OCI-LY3 (cell line): ENCODE measurements at regions not wholly inside any gene's neighbourhood (a gene's known extent, or its start where the extent isn't known, plus 50 kb on each side); places are given as distances from the start of the nearest gene placed in this dataset.

ENCODE experiments used
- H2AFZ ChIP-seq: fragments of 200-600, 300-600 bp; shearing (Covaris generic); 2 replicates; pipeline ENCODE4 v1.6.0; 2014; ENCODE audit warnings: antibody characterized with exemption, low read depth, low read length
- H3K27ac ChIP-seq: fragments of 200-600, 300-600 bp; sonication (generic); 2 replicates; pipeline ENCODE4 v1.5.1; 2014; ENCODE audit warnings: mild to moderate bottlenecking, low read length, moderate library complexity, mixed read lengths
- H3K27me3 ChIP-seq: fragments of 200-600, 300-600 bp; sonication (generic); 2 replicates; pipeline ENCODE4 v1.6.1; 2014; ENCODE audit warnings: low read depth, low read length, mixed read lengths
- H3K36me3 ChIP-seq: fragments of 200-600, 300-600 bp; sonication (generic); replicated peaks from 2 replicates; pipeline ENCODE3; 2014; ENCODE audit warnings: low read depth, low read length, mixed read lengths
- H3K4me1 ChIP-seq: fragments of 300-600, 200-600 bp; sonication (generic); 2 replicates; pipeline ENCODE4 v1.6.1; 2014; ENCODE audit warnings: low read length, mixed read lengths
- H3K4me2 ChIP-seq: fragments of 200-600, 300-600 bp; sonication (generic); 2 replicates; pipeline ENCODE4 v1.6.1; 2014; ENCODE audit warnings: low read length, mixed read lengths
- H3K4me3 ChIP-seq: fragments of 300-600, 200-600 bp; sonication (generic); 2 replicates; pipeline ENCODE4 v1.5.1; 2014; ENCODE audit warnings: antibody characterized with exemption, mild to moderate bottlenecking, low read length, moderate library complexity
- H3K79me2 ChIP-seq: fragments of 300-600, 200-600 bp; shearing (Covaris generic); 2 replicates; pipeline ENCODE4 v1.6.1; 2014; ENCODE audit warnings: mild to moderate bottlenecking, low read length, mixed read lengths
- H3K9ac ChIP-seq: fragments of 300-600, 200-600 bp; shearing (Covaris generic); 2 replicates; pipeline ENCODE4 v1.6.0; 2014; ENCODE audit warnings: mild to moderate bottlenecking, low read length, moderate library complexity
- H3K9me3 ChIP-seq: fragments of 200-600, 300-600 bp; shearing (Covaris generic); 2 replicates; pipeline ENCODE4 v1.6.1; 2014; ENCODE audit warnings: low read length, mixed read lengths; ENCODE audit not compliant: insufficient read depth
- H4K20me1 ChIP-seq: fragments of 200-600, 300-600 bp; sonication (generic); 2 replicates; pipeline ENCODE4 v1.6.1; 2016; ENCODE audit warnings: low read length, mixed read lengths; ENCODE audit not compliant: insufficient read depth
- EZH2phosphoT487 ChIP-seq: fragments of 200-600 bp; shearing (Covaris generic); IDR thresholded peaks from 2 replicates; pipeline ENCODE4 v1.6.1; 2018; ENCODE audit warnings: antibody characterized with exemption, mixed run types, low read depth
- TF ChIP-seq, protein P1 (sequence below): fragments of 200-600, 300-600 bp; sonication (generic); IDR thresholded peaks from 2 replicates; pipeline ENCODE4 v1.5.1; 2014; ENCODE audit warnings: antibody characterized with exemption, low read length, low read depth

DNA sequence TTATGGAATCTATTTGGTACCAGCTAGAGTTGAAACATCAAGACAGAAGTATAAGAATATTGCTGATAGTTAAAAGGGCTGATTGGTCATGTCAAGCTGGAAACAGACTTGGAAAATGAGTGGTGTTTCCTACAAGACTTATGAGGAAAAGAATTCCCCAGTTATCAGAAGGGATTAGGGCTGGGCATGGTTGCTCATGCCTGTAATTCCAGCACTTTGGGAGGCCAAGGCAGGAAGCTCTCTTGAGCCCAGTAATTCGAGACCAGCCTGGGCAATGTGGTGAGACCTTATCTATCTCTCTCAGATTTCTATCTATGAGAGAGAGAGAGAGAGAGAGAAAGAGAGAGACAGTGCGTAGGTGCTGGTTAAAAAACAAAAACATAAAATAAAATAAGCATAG is 139.5 kb upstream of the PMFBP1 start:
- Histone ChIP-seq H3K4me1 (no peaks in the 10 kb centered on the region), H4K20me1 (no peaks in the 10 kb centered on the region), H3K27ac (no peak overlapping the region), H3K4me2 (no peak overlapping the region), H2AFZ (no peak overlapping the region), H3K9me3 (0 out of 2 replicates have a peak, but pooled peaks cover 5% of the 10 kb centered on the region), H3K9ac (no peak overlapping the region), H3K36me3 (no peaks in the 10 kb centered on the region), H3K4me3 (no peak overlapping the region), H3K79me2 (no peaks in the 10 kb centered on the region), H3K27me3 (no peaks in the 10 kb centered on the region)
- TF ChIP-seq, protein P1, sequence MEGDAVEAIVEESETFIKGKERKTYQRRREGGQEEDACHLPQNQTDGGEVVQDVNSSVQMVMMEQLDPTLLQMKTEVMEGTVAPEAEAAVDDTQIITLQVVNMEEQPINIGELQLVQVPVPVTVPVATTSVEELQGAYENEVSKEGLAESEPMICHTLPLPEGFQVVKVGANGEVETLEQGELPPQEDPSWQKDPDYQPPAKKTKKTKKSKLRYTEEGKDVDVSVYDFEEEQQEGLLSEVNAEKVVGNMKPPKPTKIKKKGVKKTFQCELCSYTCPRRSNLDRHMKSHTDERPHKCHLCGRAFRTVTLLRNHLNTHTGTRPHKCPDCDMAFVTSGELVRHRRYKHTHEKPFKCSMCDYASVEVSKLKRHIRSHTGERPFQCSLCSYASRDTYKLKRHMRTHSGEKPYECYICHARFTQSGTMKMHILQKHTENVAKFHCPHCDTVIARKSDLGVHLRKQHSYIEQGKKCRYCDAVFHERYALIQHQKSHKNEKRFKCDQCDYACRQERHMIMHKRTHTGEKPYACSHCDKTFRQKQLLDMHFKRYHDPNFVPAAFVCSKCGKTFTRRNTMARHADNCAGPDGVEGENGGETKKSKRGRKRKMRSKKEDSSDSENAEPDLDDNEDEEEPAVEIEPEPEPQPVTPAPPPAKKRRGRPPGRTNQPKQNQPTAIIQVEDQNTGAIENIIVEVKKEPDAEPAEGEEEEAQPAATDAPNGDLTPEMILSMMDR: no peak
- TF ChIP-seq EZH2phosphoT487: no peak

DNA sequence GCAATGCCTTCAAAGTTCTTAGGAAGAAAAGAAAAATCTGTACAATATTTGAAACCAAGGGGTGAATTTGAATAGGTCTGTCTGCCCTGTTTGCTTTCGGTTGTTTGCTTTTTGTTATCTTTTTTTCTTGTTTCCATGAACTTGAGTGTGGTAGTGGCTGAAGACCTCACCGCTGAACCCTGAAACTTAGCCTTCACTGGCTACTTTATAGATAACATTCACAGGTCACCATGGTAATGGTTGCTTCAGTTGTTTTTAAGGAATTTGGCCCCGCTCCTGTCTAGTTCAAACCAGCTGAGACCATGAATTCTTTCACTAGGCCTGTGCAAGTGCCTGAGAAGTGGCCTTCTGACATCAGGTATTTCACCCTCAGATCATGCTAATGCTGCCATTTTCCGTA is 137.0 kb upstream of the PMFBP1 start:
- H3K36me3 ChIP-seq: no peaks in the 10 kb centered on the region
- H3K27ac ChIP-seq: no peak overlapping the region
- H3K9me3 ChIP-seq: 0 out of 2 replicates have a peak, but pooled peaks cover 5% of the 10 kb centered on the region
- no peaks in the 10 kb centered on the region for H3K4me1 ChIP-seq
- TF ChIP-seq, protein P1: no peak
- TF ChIP-seq EZH2phosphoT487: no peak
- no peak overlapping the region for H3K4me3 ChIP-seq
- H2AFZ ChIP-seq: no peak overlapping the region
- no peaks in the 10 kb centered on the region for H4K20me1 ChIP-seq
- no peaks in the 10 kb centered on the region for H3K27me3 ChIP-seq
- H3K79me2 ChIP-seq: no peaks in the 10 kb centered on the region
- H3K4me2 ChIP-seq: no peak overlapping the region
- no peak overlapping the region for H3K9ac ChIP-seq

DNA sequence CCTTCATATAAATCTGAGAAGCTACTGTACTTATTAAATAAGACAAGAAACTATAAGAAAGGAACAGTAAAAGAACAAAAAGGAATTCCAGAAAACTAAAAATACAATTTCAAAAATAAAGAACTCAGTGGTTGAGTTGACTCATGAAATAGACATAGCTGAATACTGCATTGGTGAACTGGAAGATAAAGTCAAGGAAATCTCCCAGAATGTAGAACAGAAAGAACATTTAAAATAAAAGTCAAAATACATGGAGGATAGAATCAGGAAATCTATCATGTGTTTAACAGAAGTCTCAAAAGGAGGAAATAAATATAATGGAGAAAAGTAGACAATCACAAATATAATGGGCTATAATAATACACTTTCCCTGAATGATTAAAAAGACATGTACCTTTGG is 136.4 kb upstream of the PMFBP1 start:
- Histone ChIP-seq H3K4me2 (no peak overlapping the region), H3K27me3 (no peaks in the 10 kb centered on the region), H3K4me3 (no peak overlapping the region), H3K9me3 (0 out of 2 replicates have a peak, but pooled peaks cover 5% of the 10 kb centered on the region), H3K9ac (no peak overlapping the region), H3K4me1 (no peaks in the 10 kb centered on the region), H4K20me1 (no peaks in the 10 kb centered on the region), H3K27ac (no peak overlapping the region), H3K79me2 (no peaks in the 10 kb centered on the region), H3K36me3 (no peaks in the 10 kb centered on the region), H2AFZ (no peak overlapping the region)
- TF ChIP-seq EZH2phosphoT487: no peak
- TF ChIP-seq, protein P1: no peak

DNA sequence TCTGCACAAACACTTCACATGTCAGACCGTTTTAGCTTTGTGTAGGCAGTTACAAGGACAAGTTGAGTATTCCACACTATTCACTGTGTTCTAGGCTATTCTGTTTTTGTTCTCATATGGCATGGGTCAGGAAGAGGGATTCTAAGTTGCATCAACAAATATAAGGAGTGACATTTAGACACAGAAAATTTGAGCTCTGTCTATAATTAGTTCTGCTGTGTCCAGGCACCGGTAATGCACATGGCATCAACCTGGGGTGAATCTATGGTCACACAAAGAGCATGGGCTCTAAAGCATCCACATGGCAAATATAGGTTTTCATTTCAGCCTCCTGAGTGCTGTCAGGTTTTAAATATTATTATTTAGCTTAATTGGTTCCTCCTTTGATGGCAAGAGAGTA is 130.4 kb upstream of the PMFBP1 start:
- TF ChIP-seq EZH2phosphoT487: no peak
- TF ChIP-seq, protein P1: no peak
- H3K4me3 ChIP-seq: no peak overlapping the region
- no peaks in the 10 kb centered on the region for H3K9me3 ChIP-seq
- no peaks in the 10 kb centered on the region for H3K27me3 ChIP-seq
- no peaks in the 10 kb centered on the region for H3K4me1 ChIP-seq
- H4K20me1 ChIP-seq: no peaks in the 10 kb centered on the region
- H3K27ac ChIP-seq: no peak overlapping the region
- no peak overlapping the region for H2AFZ ChIP-seq
- H3K4me2 ChIP-seq: no peak overlapping the region
- no peaks in the 10 kb centered on the region for H3K36me3 ChIP-seq
- H3K9ac ChIP-seq: no peak overlapping the region
- no peaks in the 10 kb centered on the region for H3K79me2 ChIP-seq
